Liver (tissue), 8 donors: ENCODE measurements at regions not wholly inside any gene's neighbourhood (a gene's known extent, or its start where the extent isn't known, plus 50 kb on each side); places are given as distances from the start of the nearest gene placed in this dataset.

ENCODE experiments used
- DNase-seq: peaks from one replicate; pipeline ENCODE4 v3.0.0-alpha.2; 2017; ENCODE audit warnings: low spot score
- H3K27ac ChIP-seq, 2 donors: one replicate each; pipeline ENCODE4 v1.7.0; 2013; ENCODE audit warnings: inconsistent platforms in 2 of 2, low read length in 2 of 2, control low read depth in 1 of 2, low read depth in 1 of 2, mild to moderate bottlenecking in 1 of 2
- H3K27me3 ChIP-seq, 4 donors: one replicate each; pipeline versions ENCODE4 v1.6.1 to v1.7.0; 2013; ENCODE audit warnings: low read length in 3 of 4, inconsistent platforms in 1 of 4, mild to moderate bottlenecking in 1 of 4, moderate library complexity in 1 of 4; ENCODE audit not compliant: control insufficient read depth in 4 of 4, insufficient read depth in 4 of 4
- H3K36me3 ChIP-seq, 4 donors: one replicate each; pipeline versions ENCODE4 v1.6.1 to v1.7.0; 2013; ENCODE audit warnings: low read length in 3 of 4, mild to moderate bottlenecking in 3 of 4, low read depth in 1 of 4, moderate library complexity in 1 of 4; ENCODE audit not compliant: control insufficient read depth in 4 of 4, insufficient read depth in 3 of 4
- H3K4me1 ChIP-seq, 4 donors: one replicate each; pipeline versions ENCODE4 v1.6.1 to v1.7.0; 2013; ENCODE audit warnings: low read length in 3 of 4, mild to moderate bottlenecking in 3 of 4, moderate library complexity in 1 of 4; ENCODE audit not compliant: control insufficient read depth in 4 of 4, insufficient read depth in 4 of 4
- H3K4me3 ChIP-seq, 3 donors: one replicate each; pipeline versions ENCODE4 v1.6.1 to v1.7.0; 2013; ENCODE audit warnings: low read length in 3 of 3, control low read depth in 1 of 3, low read depth in 1 of 3, mild to moderate bottlenecking in 1 of 3
- H3K9ac ChIP-seq, 2 donors: one replicate each; pipeline ENCODE4 v1.7.0; 2013; ENCODE audit warnings: low read length in 2 of 2, mild to moderate bottlenecking in 2 of 2, moderate library complexity in 2 of 2, control low read depth in 1 of 2, low read depth in 1 of 2
- H3K9me3 ChIP-seq, 4 donors: one replicate each; pipeline versions ENCODE4 v1.6.1 to v1.7.0; 2013; ENCODE audit warnings: low read length in 3 of 4; ENCODE audit not compliant: control insufficient read depth in 4 of 4
- EGR1 ChIP-seq, 2 donors: IDR thresholded peaks; 2 replicates each; pipeline ENCODE4 v1.6.1; 2016 to 2018; ENCODE audit warnings: antibody characterized with exemption in 2 of 2, low read depth in 2 of 2
- FOXA1 ChIP-seq: IDR thresholded peaks from 2 replicates; pipeline ENCODE4 v1.6.1; 2016; ENCODE audit warnings: antibody characterized with exemption
- FOXA2 ChIP-seq: IDR thresholded peaks from 2 replicates; pipeline ENCODE4 v1.6.1; 2016; ENCODE audit warnings: antibody characterized with exemption
- HNF4A ChIP-seq, 2 donors: conservative IDR thresholded peaks; 2 replicates each; pipeline ENCODE4 v1.6.1; 2016; ENCODE audit warnings: antibody characterized with exemption in 2 of 2, mild to moderate bottlenecking in 2 of 2
- HNF4G ChIP-seq: IDR thresholded peaks from 2 replicates; pipeline ENCODE4 v1.6.1; 2016; ENCODE audit warnings: antibody characterized with exemption
- JUND ChIP-seq, 2 donors: IDR thresholded peaks; 2 replicates each; pipeline ENCODE4 v1.6.1; 2016; ENCODE audit warnings: antibody characterized with exemption in 2 of 2
- MAX ChIP-seq: IDR thresholded peaks from 2 replicates; pipeline ENCODE4 v1.6.1; 2016; ENCODE audit warnings: antibody characterized with exemption
- NR2F2 ChIP-seq: IDR thresholded peaks from 2 replicates; pipeline ENCODE4 v1.6.1; 2016; ENCODE audit warnings: antibody characterized with exemption
- RAD21 ChIP-seq, 2 donors: IDR thresholded peaks; 2 replicates each; pipeline ENCODE4 v1.6.1; 2016; ENCODE audit warnings: antibody characterized with exemption in 2 of 2, mild to moderate bottlenecking in 2 of 2
- RXRA ChIP-seq, 2 donors: IDR thresholded peaks; 2 replicates each; pipeline ENCODE4 v1.6.1; 2017 to 2018; ENCODE audit warnings: antibody characterized with exemption in 2 of 2, mild to moderate bottlenecking in 1 of 2
- SP1 ChIP-seq: IDR thresholded peaks from 2 replicates; pipeline ENCODE4 v1.6.1; 2018; ENCODE audit warnings: antibody characterized with exemption, mild to moderate bottlenecking
- TAF1 ChIP-seq: conservative IDR thresholded peaks from 2 replicates; pipeline ENCODE4 v1.6.1; 2016; ENCODE audit warnings: antibody characterized with exemption, mild to moderate bottlenecking
- WGBS: extraction: QIAGEN DNeasy Blood & Tissue Kit; methylation state at CpG from one replicate; pipeline ENCODE4 v1.1.7; 2013; 5-methylcytosine and 5-hydroxymethylcytosine counted together
- TF ChIP-seq, protein P1 (sequence below): IDR thresholded peaks from 2 replicates; pipeline ENCODE4 v1.6.1; 2016; ENCODE audit warnings: antibody characterized with exemption, mild to moderate bottlenecking
- TF ChIP-seq, protein P2 (sequence below): fragments of 150-350 bp; IDR thresholded peaks from 2 replicates; pipeline ENCODE4 v1.5.1; 2017; ENCODE audit warnings: improper control_type of control experiment, low read depth, low read length; ENCODE audit not compliant: missing input control
- TF ChIP-seq, protein P3 (sequence below): IDR thresholded peaks from 2 replicates; pipeline ENCODE4 v1.6.1; 2016; ENCODE audit warnings: antibody characterized with exemption
- donor health status: healthy.
- donor health status: healthy.
- donor health status: healthy.
- donor health status: healthy.
- donor health status: healthy.

GRCh38 chr4:16967722-16968121, 69.3 kb upstream of the LDB2 start:
- no peaks in the 10 kb centered on the region for H3K4me1 ChIP-seq
- no peak overlapping the region for H3K27ac ChIP-seq
- WGBS: 67% methylated on average over 5 of the region's 5 CpGs
- no peak for DNase-seq
- TF ChIP-seq NR2F2 (peak; percentile 12), MAX (no peak)
- no peaks in the 10 kb centered on the region for H3K27me3 ChIP-seq
- H3K36me3 ChIP-seq: no peaks in the 10 kb centered on the region
- no peak overlapping the region for H3K9ac ChIP-seq
- no peak overlapping the region for H3K4me3 ChIP-seq
- H3K9me3 ChIP-seq: no peaks in the 10 kb centered on the region

DNA sequence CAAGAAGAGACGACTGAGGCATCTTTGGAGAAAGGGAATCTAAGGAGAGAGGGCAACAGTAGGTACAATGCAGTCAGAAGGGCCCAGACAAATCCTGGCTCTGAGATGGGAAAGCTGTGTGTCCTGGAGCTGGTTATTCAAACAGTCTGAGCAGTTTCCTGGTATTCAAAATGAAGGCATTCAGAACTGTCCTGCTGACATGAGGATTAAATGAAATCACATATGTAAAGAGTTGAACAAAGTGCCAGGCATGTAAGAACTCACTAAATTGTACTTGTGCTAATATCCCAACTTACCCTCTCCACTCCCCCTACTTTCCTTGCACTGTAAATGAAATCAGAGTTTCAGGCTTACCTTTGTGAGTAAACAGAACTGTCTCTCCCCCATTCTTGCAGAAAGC, 60.9 kb upstream of the LDB2 start:
- Histone ChIP-seq H3K9ac (no peak overlapping the region), H3K4me3 (no peak overlapping the region), H3K9me3 (peaks cover 0 to 7% (median 1%) of the 10 kb centered on the region in 4 donors), H3K4me1 (no peaks in the 10 kb centered on the region), H3K27ac (no peak overlapping the region), H3K27me3 (no peaks in the 10 kb centered on the region), H3K36me3 (no peaks in the 10 kb centered on the region)
- no peak for TF ChIP-seq EGR1 (IDR thresholded peaks at IDR 0.05; ENCODE audit: low read depth in 2 of 2)
- no peak for TF ChIP-seq MAX
- no peak for DNase-seq
- 67% methylated on average over 1 of the region's 1 CpG for WGBS

- H3K27ac ChIP-seq: no peak overlapping the region
- DNase-seq: no peak
- peaks cover 0 to 5% (median 3%) of the 10 kb centered on the region in 4 donors for H3K9me3 ChIP-seq
- H3K36me3 ChIP-seq: no peaks in the 10 kb centered on the region
- 60% methylated on average over 1 of the region's 1 CpG for WGBS
- no peak overlapping the region for H3K4me3 ChIP-seq
- no peaks in the 10 kb centered on the region for H3K27me3 ChIP-seq
- no peaks in the 10 kb centered on the region for H3K4me1 ChIP-seq
- no peak overlapping the region for H3K9ac ChIP-seq
- TF ChIP-seq, protein P1, sequence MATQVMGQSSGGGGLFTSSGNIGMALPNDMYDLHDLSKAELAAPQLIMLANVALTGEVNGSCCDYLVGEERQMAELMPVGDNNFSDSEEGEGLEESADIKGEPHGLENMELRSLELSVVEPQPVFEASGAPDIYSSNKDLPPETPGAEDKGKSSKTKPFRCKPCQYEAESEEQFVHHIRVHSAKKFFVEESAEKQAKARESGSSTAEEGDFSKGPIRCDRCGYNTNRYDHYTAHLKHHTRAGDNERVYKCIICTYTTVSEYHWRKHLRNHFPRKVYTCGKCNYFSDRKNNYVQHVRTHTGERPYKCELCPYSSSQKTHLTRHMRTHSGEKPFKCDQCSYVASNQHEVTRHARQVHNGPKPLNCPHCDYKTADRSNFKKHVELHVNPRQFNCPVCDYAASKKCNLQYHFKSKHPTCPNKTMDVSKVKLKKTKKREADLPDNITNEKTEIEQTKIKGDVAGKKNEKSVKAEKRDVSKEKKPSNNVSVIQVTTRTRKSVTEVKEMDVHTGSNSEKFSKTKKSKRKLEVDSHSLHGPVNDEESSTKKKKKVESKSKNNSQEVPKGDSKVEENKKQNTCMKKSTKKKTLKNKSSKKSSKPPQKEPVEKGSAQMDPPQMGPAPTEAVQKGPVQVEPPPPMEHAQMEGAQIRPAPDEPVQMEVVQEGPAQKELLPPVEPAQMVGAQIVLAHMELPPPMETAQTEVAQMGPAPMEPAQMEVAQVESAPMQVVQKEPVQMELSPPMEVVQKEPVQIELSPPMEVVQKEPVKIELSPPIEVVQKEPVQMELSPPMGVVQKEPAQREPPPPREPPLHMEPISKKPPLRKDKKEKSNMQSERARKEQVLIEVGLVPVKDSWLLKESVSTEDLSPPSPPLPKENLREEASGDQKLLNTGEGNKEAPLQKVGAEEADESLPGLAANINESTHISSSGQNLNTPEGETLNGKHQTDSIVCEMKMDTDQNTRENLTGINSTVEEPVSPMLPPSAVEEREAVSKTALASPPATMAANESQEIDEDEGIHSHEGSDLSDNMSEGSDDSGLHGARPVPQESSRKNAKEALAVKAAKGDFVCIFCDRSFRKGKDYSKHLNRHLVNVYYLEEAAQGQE: no peak
- TF ChIP-seq NR2F2 (no peak), RAD21 (IDR thresholded peaks at IDR 0.05) (no peak), RXRA (IDR thresholded peaks at IDR 0.05) (no peak), SP1 (no peak), FOXA2 (no peak), HNF4G (no peak), HNF4A (conservative IDR thresholded peaks at IDR 0.05) (no peak), EGR1 (IDR thresholded peaks at IDR 0.05; ENCODE audit: low read depth in 2 of 2) (no peak), MAX (no peak), FOXA1 (no peak), TAF1 (no peak), JUND (IDR thresholded peaks at IDR 0.05) (no peak)
- TF ChIP-seq, protein P2, sequence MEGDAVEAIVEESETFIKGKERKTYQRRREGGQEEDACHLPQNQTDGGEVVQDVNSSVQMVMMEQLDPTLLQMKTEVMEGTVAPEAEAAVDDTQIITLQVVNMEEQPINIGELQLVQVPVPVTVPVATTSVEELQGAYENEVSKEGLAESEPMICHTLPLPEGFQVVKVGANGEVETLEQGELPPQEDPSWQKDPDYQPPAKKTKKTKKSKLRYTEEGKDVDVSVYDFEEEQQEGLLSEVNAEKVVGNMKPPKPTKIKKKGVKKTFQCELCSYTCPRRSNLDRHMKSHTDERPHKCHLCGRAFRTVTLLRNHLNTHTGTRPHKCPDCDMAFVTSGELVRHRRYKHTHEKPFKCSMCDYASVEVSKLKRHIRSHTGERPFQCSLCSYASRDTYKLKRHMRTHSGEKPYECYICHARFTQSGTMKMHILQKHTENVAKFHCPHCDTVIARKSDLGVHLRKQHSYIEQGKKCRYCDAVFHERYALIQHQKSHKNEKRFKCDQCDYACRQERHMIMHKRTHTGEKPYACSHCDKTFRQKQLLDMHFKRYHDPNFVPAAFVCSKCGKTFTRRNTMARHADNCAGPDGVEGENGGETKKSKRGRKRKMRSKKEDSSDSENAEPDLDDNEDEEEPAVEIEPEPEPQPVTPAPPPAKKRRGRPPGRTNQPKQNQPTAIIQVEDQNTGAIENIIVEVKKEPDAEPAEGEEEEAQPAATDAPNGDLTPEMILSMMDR: no peak
- TF ChIP-seq, protein P3, sequence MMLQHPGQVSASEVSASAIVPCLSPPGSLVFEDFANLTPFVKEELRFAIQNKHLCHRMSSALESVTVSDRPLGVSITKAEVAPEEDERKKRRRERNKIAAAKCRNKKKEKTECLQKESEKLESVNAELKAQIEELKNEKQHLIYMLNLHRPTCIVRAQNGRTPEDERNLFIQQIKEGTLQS: no peak
These were observed 54.6 kb upstream of the LDB2 start for GRCh38 chr4:16952896-16953630.
